Endothelial cell of umbilical vein (primary cell): ENCODE measurements at regions not wholly inside any gene's neighbourhood (a gene's known extent, or its start where the extent isn't known, plus 50 kb on each side); places are given as distances from the start of the nearest gene placed in this dataset.
"Not testable (repeated sequence)": the region's sequence is repeated elsewhere in the genome, so short reads cannot be mapped to it uniquely, and the experiment has no call there.

Experiments
- BruUV-seq: library from RNA; stranded (reverse); fragments of 400-500 nt; replicated peaks from 2 replicates; lab custom pipeline; 2021; lab: Mats Ljungman, UMichigan
- CTCF ChIA-PET: fragments of 300-600, 350-600 bp; sonication (Branson Sonifier 250); formaldehyde crosslinking; loops from one replicate; lab custom pipeline; 2021; ENCODE audit warnings: antibody characterized with exemption, inconsistent platforms; lab: Charles Lee
- POLR2A ChIA-PET: fragments of 300-600, 350-600 bp; sonication (Branson Sonifier 250); formaldehyde crosslinking; loops from one replicate; lab custom pipeline; 2021; ENCODE audit warnings: antibody characterized with exemption, inconsistent platforms; lab: Charles Lee
- DNase-seq: peaks from one replicate; pipeline ENCODE4 v3.0.0-alpha.2; 2011; ENCODE audit warnings: low read depth, low spot score
- FAIRE-seq: peaks from 2 replicates; lab custom pipeline; 2011; peaks lifted over from hg19 to GRCh38; lab: Jason Lieb, UNC
- H2AFZ ChIP-seq: 2 replicates; pipeline ENCODE4 v1.6.0; 2012; ENCODE audit warnings: low read depth, low read length, control low read depth, inconsistent platforms
- H3K27ac ChIP-seq: 2 replicates; pipeline ENCODE4 v1.5.1; 2011; ENCODE audit warnings: low read depth, mild to moderate bottlenecking, control low read depth, low read length, moderate library complexity; ENCODE audit not compliant: insufficient read depth
- H3K27me3 ChIP-seq, 2 experiments: 2 replicates each; pipeline versions ENCODE4 v1.6.0 to v1.6.1; 2011; ENCODE audit warnings: low read length in 2 of 2, mixed read lengths in 1 of 2; ENCODE audit not compliant: control insufficient read depth in 2 of 2, insufficient read depth in 2 of 2
- H3K36me3 ChIP-seq, 2 experiments: 2 replicates in 1 of 2; 3 replicates in 1 of 2; pipeline ENCODE4 v1.5.1; 2011; ENCODE audit warnings: low read length in 2 of 2, mild to moderate bottlenecking in 1 of 2, moderate library complexity in 1 of 2; ENCODE audit not compliant: control insufficient read depth in 2 of 2, insufficient read depth in 2 of 2; ENCODE audit errors: extremely low read depth in 1 of 2
- H3K4me1 ChIP-seq: 3 replicates; pipeline ENCODE4 v1.5.1; 2011; ENCODE audit warnings: mild to moderate bottlenecking, low read length; ENCODE audit not compliant: control insufficient read depth, insufficient read depth; ENCODE audit errors: extremely low read depth
- H3K4me2 ChIP-seq: 2 replicates; pipeline ENCODE4 v1.6.1; 2011; ENCODE audit warnings: low read length, control low read depth, mixed read lengths; ENCODE audit not compliant: insufficient read depth
- H3K4me3 ChIP-seq, 3 experiments: fragments of 200-600 bp in 1 of 3; sonication (generic), shearing (Covaris generic) in 1 of 3; replicated peaks in 1 of 3; 2 replicates each; pipeline ENCODE4 v1.5.1; 2011 to 2016; ENCODE audit warnings: control low read depth in 3 of 3, low read length in 3 of 3, mild to moderate bottlenecking in 2 of 3, inconsistent platforms in 1 of 3, low read depth in 1 of 3, moderate library complexity in 1 of 3; ENCODE audit not compliant: insufficient read depth in 1 of 3
- H3K79me2 ChIP-seq: 2 replicates; pipeline ENCODE4 v1.6.0; 2012; ENCODE audit warnings: low read length, inconsistent platforms; ENCODE audit not compliant: control insufficient read depth, insufficient read depth
- H3K9ac ChIP-seq: replicated peaks from 2 replicates; pipeline ENCODE3; 2011; ENCODE audit warnings: low read length, control low read depth; ENCODE audit not compliant: insufficient read depth; ENCODE audit errors: extremely low read depth
- H3K9me1 ChIP-seq: replicated peaks from 3 replicates; pipeline ENCODE4 v1.6.0; 2011; ENCODE audit warnings: mild to moderate bottlenecking, low read length; ENCODE audit not compliant: control insufficient read depth, insufficient read depth; ENCODE audit errors: extremely low read depth
- H3K9me3 ChIP-seq: replicated peaks from 2 replicates; pipeline ENCODE4 v1.5.1; 2012; ENCODE audit warnings: low read length, inconsistent platforms; ENCODE audit not compliant: control insufficient read depth, insufficient read depth
- H4K20me1 ChIP-seq: replicated peaks from 2 replicates; pipeline ENCODE3; 2011; ENCODE audit warnings: mild to moderate bottlenecking, low read length; ENCODE audit not compliant: control insufficient read depth, insufficient read depth; ENCODE audit errors: extremely low read depth
- EZH2 ChIP-seq: IDR thresholded peaks from 2 replicates; pipeline ENCODE4 v1.6.1; 2012; ENCODE audit warnings: borderline replicate concordance, low read depth, mild to moderate bottlenecking, moderate library complexity, low read length, inconsistent platforms; ENCODE audit not compliant: severe bottlenecking
- GATA2 ChIP-seq: IDR thresholded peaks from 2 replicates; pipeline ENCODE4 v1.7.0; 2011; ENCODE audit warnings: low read depth, mild to moderate bottlenecking, moderate library complexity, mixed read lengths, low read length; ENCODE audit not compliant: insufficient read length, insufficient read depth
- JUN ChIP-seq: IDR thresholded peaks from 2 replicates; pipeline ENCODE4 v1.6.1; 2011; ENCODE audit warnings: borderline replicate concordance, low read depth; ENCODE audit not compliant: insufficient read length, insufficient read depth
- POLR2A ChIP-seq: IDR thresholded peaks from 2 replicates; pipeline ENCODE4 v1.6.1; 2012; ENCODE audit warnings: low read depth, mild to moderate bottlenecking, control low read depth, low read length
- dilution Hi-C: fragments of 300-500 bp; cut with MboI; formaldehyde crosslinking; loops from one replicate; pipeline ENCODE4 v1.15.0; 2019; ENCODE audit warnings: low sequenced_read_pairs; ENCODE audit not compliant: extremely low pct_ligation_motif_present
- intact Hi-C: fragments of 100-400 bp; cut with micrococcal nuclease; formaldehyde crosslinking; loops from one replicate; pipeline ENCODE4 v1.10.0; 2022

DNA sequence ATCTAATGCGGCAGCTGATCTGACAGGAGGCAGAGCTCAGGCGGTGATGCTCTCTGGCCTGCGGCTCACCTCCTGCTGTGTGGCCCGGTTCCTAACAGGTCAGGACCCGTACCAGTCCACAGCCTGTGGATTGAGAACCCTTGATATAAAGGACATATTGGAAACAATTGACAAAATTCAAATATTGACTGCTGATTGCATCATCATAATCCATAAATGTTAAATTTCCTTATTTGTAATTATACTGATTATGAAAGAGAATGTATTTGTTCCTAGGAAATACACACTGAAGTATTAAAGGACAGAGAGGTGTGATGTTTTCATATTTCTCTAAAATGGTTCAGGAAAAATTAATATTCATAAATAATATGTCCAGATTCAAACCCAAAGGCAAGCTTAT lies 63.8 kb upstream of the SRD5A2 start:
- Histone ChIP-seq H3K36me3 (no peaks in the 10 kb centered on the region), H3K79me2 (no peaks in the 10 kb centered on the region), H3K4me3 (no peak overlapping the region), H3K27me3 (no peaks in the 10 kb centered on the region), H4K20me1 (no peaks in the 10 kb centered on the region), H3K27ac (no peak overlapping the region), H3K9me3 (no peaks in the 10 kb centered on the region), H3K9me1 (no peaks in the 10 kb centered on the region), H3K4me2 (no peak overlapping the region), H2AFZ (no peak overlapping the region), H3K4me1 (no peaks in the 10 kb centered on the region), H3K9ac (no peak overlapping the region)
- DNase-seq (no peak), FAIRE-seq (no peak)
- no peak for TF ChIP-seq GATA2
- TF ChIP-seq JUN = no peak
- TF ChIP-seq EZH2 = no peak
- no peak for TF ChIP-seq POLR2A
- ChIA-PET POLR2A (no interaction called here), CTCF (no interaction called here)
- no TSS peak for BruUV-seq
- intact Hi-C loops = no loop called here
- dilution Hi-C loops = no loop called here

DNA sequence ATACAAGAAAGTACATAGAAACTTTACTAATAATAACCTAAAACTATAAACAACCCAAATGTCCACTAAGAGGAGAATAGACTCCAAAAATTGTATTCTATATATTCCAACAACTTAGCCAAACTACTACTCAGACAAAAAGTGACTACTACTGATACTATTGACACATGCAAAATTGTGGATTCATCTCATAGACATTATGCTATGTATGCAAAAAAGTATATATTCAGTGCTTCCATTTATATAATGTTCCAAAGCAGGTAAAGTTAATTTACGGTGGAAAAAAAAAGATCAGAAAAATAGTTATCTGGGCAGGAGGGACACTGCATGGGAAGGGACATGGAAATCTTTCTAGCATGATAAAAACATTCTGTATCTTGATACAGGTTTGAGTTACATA lies 62.0 kb upstream of the SRD5A2 start:
- dilution Hi-C loops = no loop called here
- no peaks in the 10 kb centered on the region for H3K27me3 ChIP-seq
- no peak overlapping the region for H3K4me3 ChIP-seq
- intact Hi-C loops = no loop called here
- BruUV-seq = no TSS peak
- H4K20me1 ChIP-seq = no peaks in the 10 kb centered on the region
- H3K9ac ChIP-seq = no peak overlapping the region
- no peaks in the 10 kb centered on the region for H3K9me1 ChIP-seq
- no peaks in the 10 kb centered on the region for H3K36me3 ChIP-seq
- FAIRE-seq = no peak
- H2AFZ ChIP-seq = no peak overlapping the region
- H3K27ac ChIP-seq = no peak overlapping the region
- DNase-seq = no peak
- ChIA-PET POLR2A (no interaction called here), CTCF (no interaction called here)
- no peaks in the 10 kb centered on the region for H3K79me2 ChIP-seq
- H3K4me2 ChIP-seq = no peak overlapping the region
- H3K9me3 ChIP-seq = no peaks in the 10 kb centered on the region
- no peak for TF ChIP-seq JUN
- H3K4me1 ChIP-seq = no peaks in the 10 kb centered on the region

DNA sequence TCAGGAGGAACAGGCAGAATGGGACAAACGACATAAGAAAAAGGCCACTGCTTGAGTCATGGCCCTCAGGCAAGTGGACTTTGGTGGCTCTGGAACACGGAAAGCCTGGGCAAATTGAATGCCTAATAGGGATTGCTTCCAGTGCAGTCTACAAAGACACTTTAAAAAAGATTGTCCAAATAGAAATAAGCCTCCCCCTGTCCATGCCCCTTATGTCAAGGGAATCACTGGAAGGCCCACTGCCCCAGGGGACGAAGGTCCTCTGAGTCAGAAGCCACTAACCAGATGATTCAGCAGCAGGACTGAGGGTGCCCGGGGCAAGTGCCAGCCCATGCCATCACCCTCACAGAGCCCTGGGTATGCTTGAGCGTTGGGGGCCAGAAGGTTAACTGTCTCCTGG lies 51.5 kb upstream of the SRD5A2 start:
- H3K4me2 ChIP-seq, H3K27me3 ChIP-seq, H3K27ac ChIP-seq, FAIRE-seq, intact Hi-C loops, dilution Hi-C loops, H3K9me1 ChIP-seq, H3K4me1 ChIP-seq, H2AFZ ChIP-seq, DNase-seq, H3K36me3 ChIP-seq, H3K9ac ChIP-seq, CTCF ChIA-PET, H3K4me3 ChIP-seq, BruUV-seq, H3K79me2 ChIP-seq, H3K9me3 ChIP-seq, POLR2A ChIA-PET, H4K20me1 ChIP-seq: not testable (repeated sequence)
